Ramos (cell line): ENCODE measurements at regions not wholly inside any gene's neighbourhood (a gene's known extent, or its start where the extent isn't known, plus 50 kb on each side); places are given as distances from the start of the nearest gene placed in this dataset.

Experiments used
- in situ Hi-C: fragments of 300-500 bp; cut with MboI; formaldehyde crosslinking; loops from one replicate; pipeline ENCODE4 v1.14.3; 2022; ENCODE audit warnings: low sequenced_read_pairs; ENCODE audit not compliant: unreplicated experiment

- in situ Hi-C loops = no loop called here
These were observed 455.6 kb upstream of the PROK2 start for GRCh38 chr3:72240531-72240930.

DNA sequence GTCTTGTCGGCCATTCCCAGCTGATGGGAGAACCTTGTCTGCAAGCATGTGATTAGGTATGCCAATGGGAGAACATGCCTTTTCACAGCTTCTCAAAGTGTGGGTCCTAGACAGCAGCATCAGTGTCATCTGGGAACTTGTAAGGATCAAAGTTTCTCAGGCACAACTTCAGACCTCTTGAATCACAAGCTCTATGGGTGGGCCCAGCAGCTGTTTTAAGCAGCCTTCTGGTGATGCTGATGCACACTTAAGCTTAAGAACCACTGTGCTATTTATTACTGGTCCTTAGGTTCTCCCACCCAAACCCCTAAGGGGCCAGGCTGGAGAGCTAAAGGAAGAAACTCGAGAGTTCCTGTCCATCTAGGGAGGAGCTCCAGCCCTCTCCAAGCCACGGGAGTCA, 453.9 kb upstream of the PROK2 start:
- in situ Hi-C loops = no loop called here

DNA sequence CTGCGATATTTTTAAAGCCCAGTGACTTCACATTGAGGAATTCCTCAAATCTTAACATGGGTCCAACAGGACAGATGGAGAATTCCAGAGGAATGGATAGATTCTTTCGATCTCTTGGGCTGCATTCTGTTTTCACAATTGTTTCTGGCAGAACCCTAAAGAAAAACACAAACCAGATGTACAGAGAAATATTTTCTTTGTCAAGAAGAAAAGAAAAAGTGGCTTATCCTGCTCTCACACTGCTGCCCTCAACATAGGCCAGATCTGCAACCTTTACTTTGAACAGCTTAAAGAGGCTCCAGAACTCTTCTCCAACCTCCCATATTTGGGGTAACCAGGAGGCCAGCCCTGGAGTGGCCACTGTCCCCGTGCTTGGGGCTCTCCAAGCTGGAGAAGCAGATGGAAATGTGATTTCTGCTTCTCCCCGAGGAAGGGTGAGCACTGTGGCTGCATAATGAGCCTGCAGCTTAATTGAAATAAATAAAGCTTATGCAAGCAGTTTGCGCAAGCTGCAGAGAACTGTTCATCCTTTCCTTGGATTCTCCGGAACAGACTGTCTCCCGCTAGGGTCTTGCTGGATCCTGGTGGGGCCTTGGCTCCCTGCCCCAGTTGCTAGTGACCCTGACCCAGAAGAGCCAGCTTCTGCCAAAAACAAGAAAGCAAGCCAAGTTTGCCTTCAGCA, 453.2 kb upstream of the PROK2 start:
- in situ Hi-C loops = no loop called here

GRCh38 chr3:72237679-72238009, 452.7 kb upstream of the PROK2 start:
- in situ Hi-C loops = no loop called here

GRCh38 chr3:72234391-72234790, 449.4 kb upstream of the PROK2 start:
- in situ Hi-C loops = no loop called here

DNA sequence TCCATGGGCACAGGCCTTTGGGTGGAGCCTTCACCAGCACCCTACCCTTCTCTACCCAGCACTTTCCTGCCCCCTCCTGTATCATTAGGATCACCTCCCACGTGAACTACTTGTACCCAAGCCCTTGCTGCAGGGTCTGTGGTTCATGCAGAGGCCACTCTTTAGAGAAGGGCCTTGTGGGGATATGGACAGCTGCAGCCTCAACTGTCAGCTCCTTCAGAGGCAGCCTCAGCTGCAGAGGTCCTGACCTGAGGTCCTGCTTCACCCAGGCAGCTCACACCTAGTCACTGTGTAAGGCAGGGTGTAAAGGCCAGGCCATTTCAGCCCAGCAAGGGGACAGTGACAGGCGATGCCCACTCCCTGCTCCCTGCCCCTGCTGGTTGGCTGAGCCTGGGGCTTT, 448.6 kb upstream of the PROK2 start:
- in situ Hi-C loops = no loop called here

GRCh38 chr3:72232777-72233176, 447.8 kb upstream of the PROK2 start:
- in situ Hi-C loops = no loop called here

- in situ Hi-C loops = no loop called here
These were observed 447.4 kb upstream of the PROK2 start for GRCh38 chr3:72232331-72232730.

GRCh38 chr3:72231439-72232196, 446.7 kb upstream of the PROK2 start:
- in situ Hi-C loops = no loop called here

DNA sequence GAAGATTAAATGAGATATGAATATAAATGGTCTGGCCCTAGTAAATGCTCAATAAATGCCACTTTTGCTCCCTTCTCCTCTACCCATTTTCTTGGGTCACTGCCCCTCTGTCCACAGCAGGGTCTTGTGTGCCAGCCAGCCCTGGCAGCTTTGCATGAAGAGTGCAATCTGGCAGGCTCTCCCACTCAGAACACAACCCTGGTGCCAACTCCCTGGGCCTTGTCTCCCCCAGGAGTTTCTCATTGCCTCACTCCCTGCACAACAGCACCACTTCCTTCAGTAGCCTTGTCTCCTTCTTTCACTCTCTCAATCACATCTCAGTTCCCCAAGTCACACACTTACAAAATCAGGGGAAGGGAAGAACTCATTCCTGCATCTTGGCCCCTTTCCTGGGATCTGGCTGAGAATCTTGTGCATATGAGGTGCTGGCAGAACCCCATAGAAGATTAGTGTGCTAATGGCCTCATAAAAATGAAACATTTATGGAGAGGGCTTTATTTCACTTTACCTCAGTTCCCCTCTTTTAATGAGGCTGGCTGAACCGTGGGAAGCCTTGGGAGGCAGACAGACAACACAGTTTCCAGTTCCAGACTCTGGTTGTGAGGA, 445.9 kb upstream of the PROK2 start:
- in situ Hi-C loops = no loop called here

- in situ Hi-C loops = no loop called here
These were observed 445.0 kb upstream of the PROK2 start for GRCh38 chr3:72229952-72230351.

- in situ Hi-C loops = no loop called here
These were observed 442.6 kb upstream of the PROK2 start for GRCh38 chr3:72227486-72228070.

GRCh38 chr3:72224804-72225509, 440.0 kb upstream of the PROK2 start:
- in situ Hi-C loops = no loop called here

GRCh38 chr3:72223628-72224027, 438.7 kb upstream of the PROK2 start:
- in situ Hi-C loops = no loop called here

GRCh38 chr3:72223116-72223515, 438.2 kb upstream of the PROK2 start:
- in situ Hi-C loops = no loop called here

DNA sequence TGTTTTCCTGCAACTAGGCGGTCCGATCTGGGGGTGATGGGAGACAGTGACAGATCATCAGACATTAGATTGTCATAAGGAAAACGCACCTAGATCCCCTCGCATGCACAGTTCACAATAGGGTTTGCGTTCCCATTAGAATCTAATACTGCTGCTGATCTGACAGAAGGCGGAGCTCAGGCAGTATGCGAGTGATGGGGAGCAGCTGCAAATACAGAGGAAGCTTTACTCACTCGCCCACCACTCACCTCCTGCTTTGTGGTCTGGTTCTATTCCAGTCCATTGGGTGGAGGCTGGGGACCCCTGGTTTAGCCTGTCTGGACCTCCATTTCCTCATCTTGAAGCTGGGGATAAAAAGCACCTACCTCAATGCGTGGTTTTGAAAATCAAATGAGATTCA, 437.5 kb upstream of the PROK2 start:
- in situ Hi-C loops = no loop called here

- in situ Hi-C loops = no loop called here
These were observed 436.0 kb upstream of the PROK2 start for GRCh38 chr3:72220946-72221345.

DNA sequence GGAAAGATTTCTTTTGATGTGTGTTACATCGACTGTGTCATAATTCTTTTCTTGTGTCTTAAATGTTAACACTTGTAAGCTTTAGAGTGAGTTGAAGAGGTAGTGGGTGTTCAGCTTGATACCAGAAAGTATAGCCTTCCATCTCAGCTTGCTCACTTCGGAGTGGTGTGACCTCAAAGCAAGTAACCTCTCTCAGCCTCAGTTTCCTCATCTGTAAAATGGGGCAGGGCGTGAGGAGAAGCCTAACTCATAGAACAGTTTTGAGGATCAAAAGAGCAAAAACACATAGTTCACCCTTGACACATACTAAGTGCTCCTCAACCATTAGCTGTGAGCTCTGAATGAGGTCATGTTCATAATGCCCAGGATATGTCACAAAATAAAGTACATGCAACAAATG, 434.8 kb upstream of the PROK2 start:
- in situ Hi-C loops = no loop called here

DNA sequence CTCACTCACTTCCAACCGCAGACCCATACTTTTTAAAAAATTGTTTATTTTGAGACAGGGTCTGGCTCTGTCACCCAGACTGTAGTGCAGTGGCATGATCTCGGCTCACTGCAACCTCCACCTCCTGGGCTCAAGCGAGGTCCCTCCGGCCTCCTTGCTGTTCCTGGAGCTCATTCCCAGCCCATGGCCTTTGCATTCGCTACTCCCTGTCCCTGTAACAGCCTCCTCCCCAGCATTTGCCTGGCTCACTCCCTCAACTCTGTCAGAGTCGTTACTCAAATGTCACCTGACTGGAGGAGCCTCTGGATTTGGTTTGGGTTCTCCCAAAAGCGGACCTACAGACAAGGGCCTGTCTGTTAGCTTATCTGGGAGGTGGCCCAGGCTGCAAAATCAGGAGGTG, 432.6 kb upstream of the PROK2 start:
- in situ Hi-C loops = no loop called here

DNA sequence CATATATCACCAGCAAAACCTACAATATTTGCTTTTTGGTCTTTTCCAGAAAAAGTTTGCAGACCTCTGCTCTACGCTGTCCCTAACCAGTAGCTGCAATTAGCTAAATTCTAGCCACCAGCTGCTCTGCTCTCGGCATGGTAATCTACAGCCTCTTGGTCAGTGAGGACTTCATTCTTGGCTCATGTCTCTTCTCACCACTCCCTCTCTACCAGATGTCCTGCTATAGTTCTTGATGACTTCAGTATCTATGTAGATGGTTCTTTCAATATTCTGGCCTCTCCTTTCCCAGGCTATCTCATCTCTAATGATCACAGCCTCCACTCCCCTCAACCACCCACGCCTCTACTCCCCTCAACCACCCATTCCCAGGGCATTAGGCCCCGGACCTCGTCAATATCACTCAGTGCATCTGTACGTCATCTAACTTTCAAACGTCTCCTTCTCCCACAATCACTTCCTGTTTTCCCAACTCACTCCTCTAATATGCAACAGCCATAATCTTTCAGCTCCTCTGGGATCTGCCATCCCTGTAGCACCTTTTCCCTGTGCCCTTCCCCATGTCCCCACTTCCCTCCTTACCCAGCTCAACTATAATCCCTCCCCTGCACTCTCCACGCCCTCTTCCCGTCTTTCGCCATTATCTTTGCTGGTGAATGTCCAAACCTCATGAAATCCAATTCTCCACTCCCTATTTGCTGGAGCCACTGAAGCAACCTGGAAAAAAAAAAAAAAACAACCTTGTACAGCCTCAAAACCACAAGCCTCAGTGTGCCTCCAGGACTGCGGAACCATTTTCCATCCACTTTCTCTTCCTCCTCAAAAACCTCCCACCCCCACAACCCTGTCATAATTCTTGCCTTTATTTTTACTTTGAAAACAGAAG, 429.4 kb upstream of the PROK2 start:
- in situ Hi-C loops = no loop called here
